HFF-Myc (cell line): ENCODE measurements at regions not wholly inside any gene's neighbourhood (a gene's known extent, or its start where the extent isn't known, plus 50 kb on each side); places are given as distances from the start of the nearest gene placed in this dataset.
"Not testable (repeated sequence)": the region's sequence is repeated elsewhere in the genome, so short reads cannot be mapped to it uniquely, and the experiment has no call there.

Source experiments
- DNase-seq: peaks from one replicate; pipeline ENCODE4 v3.0.0-alpha.2; 2011; ENCODE audit warnings: low read depth; ENCODE audit errors: extremely low read depth
- H3K4me3 ChIP-seq: replicated peaks from 2 replicates; pipeline ENCODE4 v1.5.1; 2011; ENCODE audit warnings: low read depth, mild to moderate bottlenecking, control low read depth, low read length
- TF ChIP-seq, protein P1 (sequence below): IDR thresholded peaks from 2 replicates; pipeline ENCODE4 v1.5.1; 2012; ENCODE audit warnings: mild to moderate bottlenecking, low read depth, low read length, control low read depth; ENCODE audit errors: missing control alignments

DNA sequence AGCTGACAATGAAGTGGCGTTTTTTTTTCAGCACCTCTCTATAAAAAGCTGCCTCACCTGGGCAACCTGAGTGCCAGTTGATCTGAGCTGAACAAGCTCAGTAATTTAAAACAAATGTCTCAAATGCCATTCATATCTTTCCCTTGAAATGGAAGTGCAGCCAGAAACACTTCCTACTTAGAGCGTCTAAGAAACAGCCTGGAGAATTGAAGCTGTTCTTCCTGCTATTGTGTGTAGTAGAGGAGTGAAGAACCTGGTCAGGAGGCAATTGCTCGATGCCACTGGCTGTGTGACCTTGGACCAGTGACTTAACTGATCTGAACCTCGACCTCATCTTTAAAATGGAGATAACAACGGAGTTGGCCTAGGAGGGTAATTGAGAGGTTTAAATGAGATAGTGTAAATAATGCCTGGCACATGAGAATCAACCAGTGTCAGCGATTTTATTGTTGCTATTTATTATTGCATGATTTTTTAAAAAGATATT, 95.4 kb upstream of the FOXQ1 start:
- DNase-seq = no peak
- TF ChIP-seq, protein P1, sequence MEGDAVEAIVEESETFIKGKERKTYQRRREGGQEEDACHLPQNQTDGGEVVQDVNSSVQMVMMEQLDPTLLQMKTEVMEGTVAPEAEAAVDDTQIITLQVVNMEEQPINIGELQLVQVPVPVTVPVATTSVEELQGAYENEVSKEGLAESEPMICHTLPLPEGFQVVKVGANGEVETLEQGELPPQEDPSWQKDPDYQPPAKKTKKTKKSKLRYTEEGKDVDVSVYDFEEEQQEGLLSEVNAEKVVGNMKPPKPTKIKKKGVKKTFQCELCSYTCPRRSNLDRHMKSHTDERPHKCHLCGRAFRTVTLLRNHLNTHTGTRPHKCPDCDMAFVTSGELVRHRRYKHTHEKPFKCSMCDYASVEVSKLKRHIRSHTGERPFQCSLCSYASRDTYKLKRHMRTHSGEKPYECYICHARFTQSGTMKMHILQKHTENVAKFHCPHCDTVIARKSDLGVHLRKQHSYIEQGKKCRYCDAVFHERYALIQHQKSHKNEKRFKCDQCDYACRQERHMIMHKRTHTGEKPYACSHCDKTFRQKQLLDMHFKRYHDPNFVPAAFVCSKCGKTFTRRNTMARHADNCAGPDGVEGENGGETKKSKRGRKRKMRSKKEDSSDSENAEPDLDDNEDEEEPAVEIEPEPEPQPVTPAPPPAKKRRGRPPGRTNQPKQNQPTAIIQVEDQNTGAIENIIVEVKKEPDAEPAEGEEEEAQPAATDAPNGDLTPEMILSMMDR = no peak
- no peak overlapping the region for H3K4me3 ChIP-seq

DNA sequence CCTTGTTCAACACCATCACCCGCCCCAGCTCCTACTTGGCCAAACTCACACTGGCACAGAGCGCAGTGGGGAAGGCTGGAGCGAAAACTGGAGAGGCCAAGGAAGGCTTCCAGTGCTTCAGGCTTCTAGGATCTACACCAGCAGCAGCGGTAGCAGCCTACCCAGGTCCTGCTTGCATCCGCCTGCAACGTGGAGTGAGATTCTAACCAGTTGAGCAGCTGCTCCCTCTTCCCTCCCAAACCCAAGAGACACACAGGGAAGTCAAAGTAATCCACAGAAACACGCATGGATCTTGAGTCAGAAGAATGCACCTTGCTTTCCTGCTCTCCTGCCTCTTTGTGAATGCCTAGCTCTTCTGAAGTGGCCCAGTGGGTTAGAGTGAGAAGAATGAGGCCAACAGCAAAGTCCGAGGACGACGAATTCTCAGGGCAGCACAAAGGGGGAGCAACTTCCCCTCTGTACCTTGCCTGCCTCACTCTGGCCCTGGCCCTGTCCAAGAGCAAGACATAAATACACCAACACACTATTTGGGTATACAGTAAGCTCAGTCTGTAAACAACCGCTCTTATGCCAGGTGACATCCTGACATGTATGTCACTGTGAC, 95.9 kb upstream of the FOXQ1 start:
- no peak overlapping the region for H3K4me3 ChIP-seq
- no peak for DNase-seq
- TF ChIP-seq, protein P1 = no peak

DNA sequence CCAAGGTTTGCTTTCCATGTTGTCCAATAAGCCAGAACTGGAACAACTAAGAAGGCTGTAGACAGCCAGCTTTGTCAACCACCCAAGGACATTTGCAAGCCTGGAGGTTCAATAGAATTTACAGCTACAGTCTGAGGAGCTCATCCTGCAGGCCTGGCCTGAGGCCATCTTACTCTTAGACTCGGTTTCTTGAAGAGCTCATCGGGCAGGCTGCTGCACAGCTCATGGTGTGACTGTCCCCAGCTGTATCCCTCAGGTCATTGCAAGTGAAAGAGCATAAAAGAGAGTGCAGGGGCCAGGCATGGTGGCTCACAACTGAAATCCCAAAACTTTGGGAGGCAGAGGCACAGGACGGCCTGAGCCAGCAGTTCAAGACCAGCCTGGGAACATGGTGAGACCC, 96.9 kb upstream of the FOXQ1 start:
- H3K4me3 ChIP-seq = no peak overlapping the region
- TF ChIP-seq, protein P1 = no peak
- no peak for DNase-seq

DNA sequence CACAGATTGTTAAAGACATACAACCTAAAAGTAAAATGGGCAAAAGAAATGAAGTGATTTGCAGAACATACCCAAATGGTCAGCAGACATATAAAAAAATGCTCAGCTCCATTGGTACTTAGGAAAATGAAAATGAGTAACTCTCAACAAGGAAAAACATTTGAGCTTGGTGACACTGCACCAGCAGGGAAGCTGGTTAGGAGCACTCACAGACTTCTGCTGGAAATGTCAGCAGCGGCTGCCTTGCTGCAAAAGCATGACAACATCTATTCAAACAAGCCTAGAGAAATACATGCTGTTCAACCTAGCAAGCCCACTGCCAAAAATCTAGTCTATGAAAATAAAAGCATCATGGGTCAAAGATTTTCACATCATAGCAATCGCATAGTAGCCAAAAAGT, 99.0 kb upstream of the FOXQ1 start:
- no peak for DNase-seq
- no peak overlapping the region for H3K4me3 ChIP-seq
- TF ChIP-seq, protein P1 = no peak

DNA sequence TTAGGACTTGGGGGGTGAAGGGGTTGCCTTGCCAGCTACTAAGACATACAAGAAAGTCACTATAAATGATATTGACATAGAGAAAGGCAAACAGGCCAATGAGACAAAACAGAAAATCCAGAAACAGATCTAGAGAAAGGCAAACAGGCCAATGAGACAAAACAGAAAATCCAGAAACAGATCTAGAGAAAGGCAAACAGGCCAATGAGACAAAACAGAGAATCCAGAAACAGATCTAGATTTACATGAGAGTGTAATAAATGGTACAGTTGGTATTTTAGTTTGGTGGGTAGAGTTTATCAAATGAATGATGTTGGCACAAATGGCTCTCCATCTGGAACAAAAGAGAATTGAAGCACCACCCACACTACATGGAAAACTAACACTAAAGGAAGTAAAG, 99.8 kb upstream of the FOXQ1 start:
- DNase-seq = not testable (repeated sequence)

DNA sequence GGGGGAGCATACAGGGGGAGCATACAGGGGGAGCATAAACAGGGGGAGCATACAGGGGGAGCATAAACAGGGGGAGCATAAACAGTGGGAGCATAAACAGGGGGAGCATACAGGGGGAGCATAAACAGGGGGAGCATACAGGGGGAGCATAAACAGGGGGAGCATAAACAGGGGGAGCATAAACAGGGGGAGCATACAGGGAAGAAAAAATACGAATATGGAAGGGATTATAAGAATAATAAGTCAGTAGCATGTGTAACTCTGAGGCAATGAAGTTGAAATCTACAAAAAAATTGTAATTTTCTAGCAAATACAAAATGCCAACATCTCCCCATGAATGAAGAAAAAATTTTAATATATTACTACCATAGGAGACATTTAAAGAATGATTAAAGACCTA, 101.3 kb upstream of the FOXQ1 start:
- not testable (repeated sequence) for H3K4me3 ChIP-seq, DNase-seq

More for the DNA sequence above, 99.8 kb upstream of the FOXQ1 start:
- not testable (repeated sequence) for H3K4me3 ChIP-seq

DNA sequence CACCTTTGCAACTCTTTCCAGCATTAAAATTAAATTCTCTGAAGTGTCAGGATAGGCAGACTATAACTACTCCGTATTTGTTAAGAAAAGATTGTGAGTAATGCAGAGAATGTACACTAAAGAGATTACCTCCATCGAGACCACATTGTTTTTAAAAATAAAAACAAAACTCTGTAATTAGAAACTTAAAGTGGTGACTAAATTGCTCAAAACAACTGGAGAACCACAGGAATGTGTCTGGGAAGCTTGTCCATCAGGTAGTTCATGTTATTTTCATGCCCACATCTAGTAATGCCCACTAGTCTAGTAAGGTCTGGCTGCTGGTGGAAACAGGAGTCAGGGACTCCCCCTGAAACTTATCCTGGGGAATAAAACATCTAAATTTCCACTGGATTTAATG, 103.0 kb upstream of the FOXQ1 start:
- DNase-seq = no peak
- TF ChIP-seq, protein P1 = no peak
- no peak overlapping the region for H3K4me3 ChIP-seq

DNA sequence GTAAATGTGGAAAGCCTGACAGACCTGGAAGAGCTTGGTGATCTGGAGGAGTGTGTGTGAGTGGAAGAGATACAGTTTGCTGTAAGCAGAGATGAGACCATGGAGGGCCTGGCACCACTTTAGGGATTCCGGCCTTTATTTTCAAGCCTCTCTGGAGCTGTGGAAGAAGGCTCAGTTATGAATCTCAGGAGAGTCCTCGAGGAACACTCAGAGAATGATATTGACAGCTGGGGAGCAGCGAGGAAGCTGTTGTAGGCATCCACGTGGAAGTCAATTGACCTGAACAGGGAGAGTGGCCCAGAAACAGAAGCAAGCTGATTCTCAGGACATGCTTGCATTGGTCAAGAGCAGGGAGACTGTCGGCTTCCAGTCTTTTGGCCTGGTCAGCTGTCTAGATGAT, 108.4 kb upstream of the FOXQ1 start:
- no peak for DNase-seq
- no peak overlapping the region for H3K4me3 ChIP-seq
- TF ChIP-seq, protein P1 = no peak
